SK-N-SH (cell line): ENCODE measurements at regions not wholly inside any gene's neighbourhood (a gene's known extent, or its start where the extent isn't known, plus 50 kb on each side); places are given as distances from the start of the nearest gene placed in this dataset.

Experiments
- CTCF ChIA-PET: fragments of 300-600, 350-600 bp; formaldehyde crosslinking; extraction: SDS; loops from one replicate; lab custom pipeline; 2021; lab: Yijun Ruan, JAX
- POLR2A ChIA-PET: fragments of 350-600 bp; sonication (Branson Sonifier 250); formaldehyde crosslinking; extraction: SDS; loops from one replicate; lab custom pipeline; 2020; ENCODE audit warnings: antibody characterized with exemption, inconsistent platforms; lab: Yijun Ruan, JAX
- DNase-seq: peaks from one replicate; pipeline ENCODE4 v3.0.0; 2012
- H2AFZ ChIP-seq: fragments of 200-600 bp; sonication (generic); 2 replicates; pipeline ENCODE4 v1.8.1; 2016; ENCODE audit warnings: antibody characterized with exemption, mild to moderate bottlenecking, low read depth
- H3F3A ChIP-seq: fragments of 200-600 bp; sonication (generic); replicated peaks from 2 replicates; pipeline ENCODE3; 2016; ENCODE audit warnings: antibody characterized with exemption, mild to moderate bottlenecking; ENCODE audit not compliant: insufficient read depth
- H3K27ac ChIP-seq, 2 experiments: fragments of 200-500 bp in 1 of 2; fragments of 200-600 bp in 1 of 2; sonication (Bioruptor generic) in 1 of 2; sonication (generic), shearing (Covaris generic) in 1 of 2; 2 replicates each; pipeline versions ENCODE4 v1.5.1 to v1.6.1; 2014 to 2016; ENCODE audit warnings: low read depth in 2 of 2, inconsistent platforms in 1 of 2, low read length in 1 of 2, mild to moderate bottlenecking in 1 of 2, mixed read lengths in 1 of 2
- H3K27me3 ChIP-seq: fragments of 200-600 bp; sonication (generic), shearing (Covaris generic); 2 replicates; pipeline ENCODE4 v1.6.1; 2016; ENCODE audit warnings: mixed run types; ENCODE audit not compliant: insufficient read depth
- H3K36me3 ChIP-seq, 2 experiments: fragments of 200-500 bp in 1 of 2; fragments of 200-600 bp in 1 of 2; sonication (Bioruptor generic) in 1 of 2; sonication (generic) in 1 of 2; replicated peaks in 1 of 2; 2 replicates each; pipeline versions ENCODE3 to v1.5.1; 2014 to 2016; ENCODE audit warnings: low read length in 1 of 2, mild to moderate bottlenecking in 1 of 2; ENCODE audit not compliant: insufficient read depth in 2 of 2, control insufficient read depth in 1 of 2
- H3K4me1 ChIP-seq, 2 experiments: fragments of 200-500 bp in 1 of 2; fragments of 200-600 bp in 1 of 2; sonication (Bioruptor generic) in 1 of 2; sonication (generic), shearing (Covaris generic) in 1 of 2; 2 replicates each; pipeline versions ENCODE4 v1.5.1 to v1.6.1; 2014 to 2016; ENCODE audit warnings: low read depth in 1 of 2, low read length in 1 of 2, mixed run types in 1 of 2; ENCODE audit not compliant: insufficient read depth in 2 of 2, control insufficient read depth in 1 of 2
- H3K4me2 ChIP-seq: fragments of 200-600 bp; sonication (generic), shearing (Covaris generic); 2 replicates; pipeline ENCODE4 v1.6.1; 2017; ENCODE audit warnings: mixed run types
- H3K4me3 ChIP-seq, 2 experiments: fragments of 200-500 bp in 1 of 2; fragments of 200-600 bp in 1 of 2; sonication (Bioruptor generic) in 1 of 2; sonication (generic), shearing (Covaris generic) in 1 of 2; 2 replicates each; pipeline versions ENCODE4 v1.5.1 to v1.8.1; 2014 to 2016; ENCODE audit warnings: low read depth in 2 of 2, inconsistent platforms in 1 of 2, low read length in 1 of 2, mild to moderate bottlenecking in 1 of 2, mixed read lengths in 1 of 2, moderate library complexity in 1 of 2
- H3K79me2 ChIP-seq: fragments of 200-600 bp; sonication (generic); 2 replicates; pipeline ENCODE4 v1.8.1; 2017; ENCODE audit warnings: mild to moderate bottlenecking; ENCODE audit not compliant: insufficient read depth
- H3K9ac ChIP-seq: fragments of 200-600 bp; sonication (generic); 2 replicates; pipeline ENCODE4 v1.6.1; 2017; ENCODE audit warnings: mixed run types
- H3K9me2 ChIP-seq: fragments of 200-600 bp; sonication (generic); 2 replicates; pipeline ENCODE4 v1.6.1; 2017; ENCODE audit warnings: mixed run types
- H3K9me3 ChIP-seq: fragments of 200-600 bp; sonication (generic); 2 replicates; pipeline ENCODE4 v1.6.1; 2017; ENCODE audit warnings: mixed run types, mild to moderate bottlenecking, moderate library complexity
- H4K20me1 ChIP-seq: fragments of 200-600 bp; sonication (generic); 2 replicates; pipeline ENCODE4 v1.6.1; 2017; ENCODE audit warnings: mild to moderate bottlenecking, mixed run types; ENCODE audit not compliant: insufficient read depth
- CHD2 ChIP-seq: fragments of 150-350 bp; IDR thresholded peaks from 2 replicates; pipeline ENCODE4 v1.6.1; 2018; ENCODE audit warnings: low read length; ENCODE audit not compliant: partially characterized antibody
- ELF1 ChIP-seq: IDR thresholded peaks from 2 replicates; pipeline ENCODE4 v1.4.0; 2012
- EZH2phosphoT487 ChIP-seq: fragments of 200-600 bp; sonication (generic); IDR thresholded peaks from 2 replicates; pipeline ENCODE4 v1.6.1; 2017; ENCODE audit warnings: low read depth, mixed run types, mild to moderate bottlenecking, antibody characterized with exemption, moderate library complexity, borderline replicate concordance
- FOSL2 ChIP-seq: IDR thresholded peaks from 2 replicates; pipeline ENCODE4 v1.4.0; 2012; ENCODE audit warnings: low read depth, mild to moderate bottlenecking, moderate library complexity, borderline replicate concordance
- FOXM1 ChIP-seq: IDR thresholded peaks from 2 replicates; pipeline ENCODE4 v1.4.0; 2012; ENCODE audit warnings: low read depth, mild to moderate bottlenecking
- GABPA ChIP-seq: IDR thresholded peaks from 2 replicates; pipeline ENCODE4 v1.4.0; 2012; ENCODE audit warnings: low read depth, mild to moderate bottlenecking
- GATA2 ChIP-seq: sonication (generic); formaldehyde crosslinking; IDR thresholded peaks from 2 replicates; pipeline ENCODE4 v1.5.0; 2020; ENCODE audit warnings: mild to moderate bottlenecking, missing genetic modification reagents
- JUND ChIP-seq: IDR thresholded peaks from 2 replicates; pipeline ENCODE4 v1.4.0; 2012
- MXI1 ChIP-seq: IDR thresholded peaks from 2 replicates; pipeline ENCODE4 v1.6.1; 2012; ENCODE audit warnings: mild to moderate bottlenecking, low read depth, low read length, improper control_type of control experiment
- NFIC ChIP-seq: IDR thresholded peaks from 2 replicates; pipeline ENCODE4 v1.4.0; 2012; ENCODE audit warnings: borderline replicate concordance
- NRF1 ChIP-seq: IDR thresholded peaks from 2 replicates; pipeline ENCODE4 v1.6.1; 2012; ENCODE audit warnings: low read depth, mild to moderate bottlenecking, low read length
- POLR2AphosphoS5 ChIP-seq: IDR thresholded peaks from 2 replicates; pipeline ENCODE4 v1.6.1; 2012; ENCODE audit warnings: low read depth, low read length
- RAD21 ChIP-seq: IDR thresholded peaks from 2 replicates; pipeline ENCODE4 v1.6.1; 2012; ENCODE audit warnings: mild to moderate bottlenecking, low read length
- RFX5 ChIP-seq: IDR thresholded peaks from 2 replicates; pipeline ENCODE4 v1.6.1; 2012; ENCODE audit warnings: mild to moderate bottlenecking, improper control_type of control experiment, low read length
- TCF12 ChIP-seq: IDR thresholded peaks from 2 replicates; pipeline ENCODE4 v1.4.0; 2012
- USF2 ChIP-seq: fragments of 150-350 bp; IDR thresholded peaks from 2 replicates; pipeline ENCODE4 v1.6.1; 2017; ENCODE audit warnings: antibody characterized with exemption, low read length, low read depth, borderline replicate concordance
- WGBS: methylation state at CpG from one replicate; pipeline ENCODE4 v1.1.6; 2017; ENCODE audit warnings: low lambda C conversion rate; 5-methylcytosine and 5-hydroxymethylcytosine counted together
- TF ChIP-seq, protein P1 (sequence below): IDR thresholded peaks from 2 replicates; pipeline ENCODE4 v1.4.0; 2012; ENCODE audit warnings: low read depth, borderline replicate concordance
- TF ChIP-seq, protein P2 (sequence below): IDR thresholded peaks from 2 replicates; pipeline ENCODE4; 2012
- TF ChIP-seq, protein P3 (sequence below): IDR thresholded peaks from 2 replicates; pipeline ENCODE4 v1.4.0; 2012; ENCODE audit warnings: low read depth, borderline replicate concordance

DNA sequence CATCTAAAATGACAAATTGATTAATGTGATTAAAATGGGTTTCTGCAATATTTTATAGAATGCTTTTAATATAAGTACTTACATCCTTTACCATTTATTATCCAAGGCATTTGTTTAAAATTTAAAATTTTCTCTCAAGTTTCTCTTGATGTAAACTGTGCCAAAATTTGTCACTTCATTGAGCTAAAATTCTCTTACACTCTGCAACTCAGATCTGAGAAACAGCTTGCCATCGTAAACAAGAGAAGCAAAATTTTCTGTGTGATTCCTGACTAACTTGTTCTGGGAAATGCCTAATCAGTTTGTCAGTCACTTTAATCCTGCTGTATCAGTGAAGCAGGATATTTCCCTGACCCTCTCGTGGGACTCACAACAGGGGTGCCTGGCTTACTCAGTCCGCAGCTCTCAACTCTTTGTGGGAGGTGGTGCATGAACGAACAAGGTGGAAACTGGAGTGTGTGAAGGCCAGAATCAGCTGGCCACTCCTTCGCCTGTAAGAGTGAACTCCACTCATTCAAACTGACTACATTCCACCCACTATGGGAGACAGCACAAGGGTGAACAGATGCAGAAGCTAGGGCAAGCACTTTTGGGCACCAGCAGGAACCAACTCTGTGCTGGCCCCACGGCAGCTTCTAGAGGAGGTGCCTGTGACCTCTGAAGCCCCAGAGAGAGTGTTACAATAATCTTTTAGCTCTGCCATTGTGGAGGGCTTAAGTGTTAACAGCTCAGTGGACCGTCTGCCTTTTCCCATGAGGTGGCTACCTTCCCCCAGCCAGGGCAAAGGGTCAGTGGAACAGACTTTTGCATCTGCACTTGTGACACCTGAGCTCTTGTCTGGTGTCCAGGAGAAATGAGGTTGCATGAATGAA, 349.4 kb downstream of the FAT4 start:
- POLR2A ChIA-PET: no interaction called here
- DNase-seq: no peak
- H4K20me1 ChIP-seq: no peaks in the 10 kb centered on the region

More for the DNA sequence above, 349.4 kb downstream of the FAT4 start:
- Histone ChIP-seq H3K4me1 (no peaks in the 10 kb centered on the region), H3K9ac (no peak overlapping the region), H3K4me3 (no peak overlapping the region), H3K79me2 (no peaks in the 10 kb centered on the region), H3K27ac (no peak overlapping the region), H3K9me3 (no peaks in the 10 kb centered on the region), H3K36me3 (no peaks in the 10 kb centered on the region), H3K27me3 (no peaks in the 10 kb centered on the region), H3K4me2 (no peak overlapping the region), H2AFZ (no peak overlapping the region), H3F3A (no peaks in the 10 kb centered on the region), H3K9me2 (no peaks in the 10 kb centered on the region)
- TF ChIP-seq GABPA (no peak), RFX5 (no peak), MXI1 (no peak), NRF1 (no peak), ELF1 (no peak), USF2 (no peak), TCF12 (no peak), POLR2AphosphoS5 (no peak), EZH2phosphoT487 (no peak), FOSL2 (no peak), NFIC (no peak), CHD2 (no peak), GATA2 (no peak), JUND (no peak), RAD21 (no peak), FOXM1 (no peak)
- TF ChIP-seq, protein P1, sequence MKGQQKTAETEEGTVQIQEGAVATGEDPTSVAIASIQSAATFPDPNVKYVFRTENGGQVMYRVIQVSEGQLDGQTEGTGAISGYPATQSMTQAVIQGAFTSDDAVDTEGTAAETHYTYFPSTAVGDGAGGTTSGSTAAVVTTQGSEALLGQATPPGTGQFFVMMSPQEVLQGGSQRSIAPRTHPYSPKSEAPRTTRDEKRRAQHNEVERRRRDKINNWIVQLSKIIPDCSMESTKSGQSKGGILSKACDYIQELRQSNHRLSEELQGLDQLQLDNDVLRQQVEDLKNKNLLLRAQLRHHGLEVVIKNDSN: no peak
- TF ChIP-seq, protein P2, sequence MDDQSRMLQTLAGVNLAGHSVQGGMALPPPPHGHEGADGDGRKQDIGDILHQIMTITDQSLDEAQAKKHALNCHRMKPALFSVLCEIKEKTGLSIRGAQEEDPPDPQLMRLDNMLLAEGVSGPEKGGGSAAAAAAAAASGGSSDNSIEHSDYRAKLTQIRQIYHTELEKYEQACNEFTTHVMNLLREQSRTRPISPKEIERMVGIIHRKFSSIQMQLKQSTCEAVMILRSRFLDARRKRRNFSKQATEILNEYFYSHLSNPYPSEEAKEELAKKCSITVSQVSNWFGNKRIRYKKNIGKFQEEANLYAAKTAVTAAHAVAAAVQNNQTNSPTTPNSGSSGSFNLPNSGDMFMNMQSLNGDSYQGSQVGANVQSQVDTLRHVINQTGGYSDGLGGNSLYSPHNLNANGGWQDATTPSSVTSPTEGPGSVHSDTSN: no peak
- TF ChIP-seq, protein P3, sequence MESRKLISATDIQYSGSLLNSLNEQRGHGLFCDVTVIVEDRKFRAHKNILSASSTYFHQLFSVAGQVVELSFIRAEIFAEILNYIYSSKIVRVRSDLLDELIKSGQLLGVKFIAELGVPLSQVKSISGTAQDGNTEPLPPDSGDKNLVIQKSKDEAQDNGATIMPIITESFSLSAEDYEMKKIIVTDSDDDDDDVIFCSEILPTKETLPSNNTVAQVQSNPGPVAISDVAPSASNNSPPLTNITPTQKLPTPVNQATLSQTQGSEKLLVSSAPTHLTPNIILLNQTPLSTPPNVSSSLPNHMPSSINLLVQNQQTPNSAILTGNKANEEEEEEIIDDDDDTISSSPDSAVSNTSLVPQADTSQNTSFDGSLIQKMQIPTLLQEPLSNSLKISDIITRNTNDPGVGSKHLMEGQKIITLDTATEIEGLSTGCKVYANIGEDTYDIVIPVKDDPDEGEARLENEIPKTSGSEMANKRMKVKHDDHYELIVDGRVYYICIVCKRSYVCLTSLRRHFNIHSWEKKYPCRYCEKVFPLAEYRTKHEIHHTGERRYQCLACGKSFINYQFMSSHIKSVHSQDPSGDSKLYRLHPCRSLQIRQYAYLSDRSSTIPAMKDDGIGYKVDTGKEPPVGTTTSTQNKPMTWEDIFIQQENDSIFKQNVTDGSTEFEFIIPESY: no peak
- CTCF ChIA-PET: no interaction called here
- WGBS: 42% methylated on average over 7 of the region's 7 CpGs
